ENCODE measurements at regions not wholly inside any gene's neighbourhood (a gene's known extent, or its start where the extent isn't known, plus 50 kb on each side); places are given as distances from the start of the nearest gene placed in this dataset.

DNA sequence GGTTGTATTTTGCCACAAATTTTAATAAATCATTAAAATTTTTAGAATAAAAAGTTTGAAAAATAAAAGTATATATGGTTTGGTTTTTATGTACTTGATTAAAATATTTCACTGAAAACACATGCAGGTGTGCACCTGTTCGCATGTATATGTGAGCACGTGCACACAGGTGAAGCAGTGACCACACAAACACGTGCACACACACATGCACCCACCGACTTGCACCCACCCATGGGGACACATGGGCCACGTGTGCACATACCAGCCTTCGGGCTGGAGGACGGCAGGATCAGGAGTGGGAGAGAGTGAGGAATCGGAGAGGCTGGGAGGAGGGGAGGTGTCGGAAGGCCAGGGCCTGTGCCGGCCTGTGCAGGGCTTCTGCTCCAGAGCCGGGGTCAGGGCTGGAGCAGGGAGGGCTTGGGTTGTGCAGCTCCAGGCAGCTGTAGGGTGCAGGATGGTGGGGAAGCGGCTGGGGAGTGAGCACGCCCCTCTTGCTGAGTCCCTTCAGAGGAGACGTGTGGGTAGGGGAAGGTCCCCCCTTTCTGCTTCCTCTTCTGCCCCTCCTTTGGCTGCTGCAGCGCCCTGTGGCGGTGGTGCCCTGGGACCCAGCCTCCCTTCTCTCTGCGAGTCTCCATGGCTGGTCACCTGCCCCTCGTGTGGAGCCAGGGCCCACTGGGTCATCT, 106.9 kb upstream of the HDAC4 start:
- TF ChIP-seq, protein P1, sequence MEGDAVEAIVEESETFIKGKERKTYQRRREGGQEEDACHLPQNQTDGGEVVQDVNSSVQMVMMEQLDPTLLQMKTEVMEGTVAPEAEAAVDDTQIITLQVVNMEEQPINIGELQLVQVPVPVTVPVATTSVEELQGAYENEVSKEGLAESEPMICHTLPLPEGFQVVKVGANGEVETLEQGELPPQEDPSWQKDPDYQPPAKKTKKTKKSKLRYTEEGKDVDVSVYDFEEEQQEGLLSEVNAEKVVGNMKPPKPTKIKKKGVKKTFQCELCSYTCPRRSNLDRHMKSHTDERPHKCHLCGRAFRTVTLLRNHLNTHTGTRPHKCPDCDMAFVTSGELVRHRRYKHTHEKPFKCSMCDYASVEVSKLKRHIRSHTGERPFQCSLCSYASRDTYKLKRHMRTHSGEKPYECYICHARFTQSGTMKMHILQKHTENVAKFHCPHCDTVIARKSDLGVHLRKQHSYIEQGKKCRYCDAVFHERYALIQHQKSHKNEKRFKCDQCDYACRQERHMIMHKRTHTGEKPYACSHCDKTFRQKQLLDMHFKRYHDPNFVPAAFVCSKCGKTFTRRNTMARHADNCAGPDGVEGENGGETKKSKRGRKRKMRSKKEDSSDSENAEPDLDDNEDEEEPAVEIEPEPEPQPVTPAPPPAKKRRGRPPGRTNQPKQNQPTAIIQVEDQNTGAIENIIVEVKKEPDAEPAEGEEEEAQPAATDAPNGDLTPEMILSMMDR (IDR thresholded peaks at IDR 0.05), result no peak
- no peak for TF ChIP-seq EP300 (IDR thresholded peaks at IDR 0.05)
- no peak for TF ChIP-seq POLR2A (IDR thresholded peaks at IDR 0.05)

Measured in tibial nerve (tissue), 4 donors.